GM06990 (cell line): ENCODE measurements at regions not wholly inside any gene's neighbourhood (a gene's known extent, or its start where the extent isn't known, plus 50 kb on each side); places are given as distances from the start of the nearest gene placed in this dataset.

Experiments used
- DNase-seq: peaks from one replicate; pipeline ENCODE4 v3.0.0-alpha.2; 2011; ENCODE audit not compliant: insufficient read length; ENCODE audit errors: extremely low read depth
- H3K27me3 ChIP-seq: replicated peaks from 2 replicates; pipeline ENCODE4 v1.6.0; 2011; ENCODE audit warnings: low read length; ENCODE audit not compliant: control insufficient read depth, insufficient read depth
- H3K36me3 ChIP-seq: 2 replicates; pipeline ENCODE4 v1.5.1; 2011; ENCODE audit warnings: low read length; ENCODE audit not compliant: control insufficient read depth, insufficient read depth
- H3K4me3 ChIP-seq: replicated peaks from 2 replicates; pipeline ENCODE4 v1.5.1; 2011; ENCODE audit warnings: low read depth, mild to moderate bottlenecking, control low read depth, low read length
- CTCF ChIP-seq: IDR thresholded peaks from 2 replicates; pipeline ENCODE4 v1.5.1; 2011; ENCODE audit warnings: low read length, control low read depth, mild to moderate bottlenecking, inconsistent platforms; ENCODE audit not compliant: insufficient read depth, poor library complexity, severe bottlenecking

- TF ChIP-seq CTCF, result no peak
- Histone ChIP-seq H3K4me3 (no peak overlapping the region), H3K36me3 (no peaks in the 10 kb centered on the region), H3K27me3 (no peaks in the 10 kb centered on the region; the same call in 1 of the 2 replicates)
- DNase-seq, result no peak
Measured at GRCh38 chr1:83777758-83778101, 221.2 kb downstream of the TTLL7 start.

- no peaks in the 10 kb centered on the region for H3K36me3 ChIP-seq
- no peak for TF ChIP-seq CTCF
- no peaks in the 10 kb centered on the region; the same call in 1 of the 2 replicates for H3K27me3 ChIP-seq
- DNase-seq, result no peak
- H3K4me3 ChIP-seq, result no peak overlapping the region
Measured at GRCh38 chr1:83776913-83777757, 221.8 kb downstream of the TTLL7 start.

- TF ChIP-seq CTCF, result no peak
- Histone ChIP-seq H3K4me3 (no peak overlapping the region), H3K27me3 (no peaks in the 10 kb centered on the region; the same call in 1 of the 2 replicates)
Measured at GRCh38 chr1:83775977-83776603, 222.8 kb downstream of the TTLL7 start.

GRCh38 chr1:83773059-83773458, 225.9 kb downstream of the TTLL7 start:
- TF ChIP-seq CTCF, result no peak
- Histone ChIP-seq H3K36me3 (no peaks in the 10 kb centered on the region), H3K27me3 (no peaks in the 10 kb centered on the region; the same call in 1 of the 2 replicates), H3K4me3 (no peak overlapping the region)
- no peak for DNase-seq

More at GRCh38 chr1:83775977-83776603, 222.8 kb downstream of the TTLL7 start:
- no peaks in the 10 kb centered on the region for H3K36me3 ChIP-seq
- DNase-seq, result no peak

- TF ChIP-seq CTCF, result no peak
- H3K27me3 ChIP-seq, result no peaks in the 10 kb centered on the region
- H3K4me3 ChIP-seq, result no peak overlapping the region
- no peaks in the 10 kb centered on the region for H3K36me3 ChIP-seq
- DNase-seq, result no peak
Measured at GRCh38 chr1:83770319-83770661, 228.6 kb downstream of the TTLL7 start.
